Thyroid gland (tissue), 4 donors: ENCODE measurements at regions not wholly inside any gene's neighbourhood (a gene's known extent, or its start where the extent isn't known, plus 50 kb on each side); places are given as distances from the start of the nearest gene placed in this dataset.
"Not testable (repeated sequence)": the region's sequence is repeated elsewhere in the genome, so short reads cannot be mapped to it uniquely, and the experiment has no call there.

Source experiments
- POLR2A ChIP-seq, 2 donors: fragments of 450-650 bp; IDR thresholded peaks; one replicate each; pipeline ENCODE4 v1.6.1; 2017; ENCODE audit warnings: antibody characterized with exemption in 2 of 2, mild to moderate bottlenecking in 2 of 2, moderate library complexity in 1 of 2
- TF ChIP-seq, protein P1 (sequence below), 6 experiments: fragments of 200-600 bp in 3 of 6; fragments of 450-650 bp in 3 of 6; sonication (generic) in 3 of 6; IDR thresholded peaks; one replicate each; pipeline ENCODE4 v1.5.1; 2016 to 2019; ENCODE audit warnings: antibody characterized with exemption in 6 of 6, mild to moderate bottlenecking in 2 of 6, inconsistent platforms in 1 of 6, moderate library complexity in 1 of 6

DNA sequence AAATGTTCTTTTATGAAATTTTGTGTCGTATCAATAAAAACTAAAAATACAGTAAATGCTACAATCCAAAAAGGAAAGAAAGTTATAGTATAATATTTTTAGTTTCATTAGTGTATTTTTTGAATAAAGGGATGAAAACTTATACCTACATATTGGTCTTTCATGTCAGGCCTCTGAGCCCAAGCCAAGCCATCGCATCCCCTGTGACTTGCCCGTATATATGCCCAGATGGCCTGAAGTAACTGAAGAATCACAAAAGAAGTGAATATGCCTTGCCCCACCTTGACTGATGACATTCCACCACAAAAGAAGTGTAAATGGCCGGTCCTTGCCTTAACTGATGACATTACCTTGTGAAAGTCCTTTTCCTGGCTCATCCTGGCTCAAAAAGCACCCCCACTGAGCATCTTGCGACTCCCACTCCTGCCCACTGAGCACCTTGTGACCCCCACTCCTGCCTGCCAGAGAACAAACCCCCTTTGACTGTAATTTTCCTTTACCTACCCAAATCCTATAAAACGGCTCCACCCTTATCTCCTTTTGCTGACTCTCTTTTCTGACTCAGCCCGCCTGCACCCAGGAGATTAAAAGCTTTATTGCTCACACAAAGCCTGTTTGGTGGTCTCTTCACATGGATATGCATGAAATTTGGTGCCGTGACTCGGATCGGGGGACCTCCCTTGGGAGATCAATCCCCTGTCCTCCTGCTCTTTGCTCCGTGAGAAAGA, 108.2 kb upstream of the PELI1 start:
- not testable (repeated sequence) for TF ChIP-seq POLR2A (IDR thresholded peaks at IDR 0.05)
- TF ChIP-seq, protein P1, sequence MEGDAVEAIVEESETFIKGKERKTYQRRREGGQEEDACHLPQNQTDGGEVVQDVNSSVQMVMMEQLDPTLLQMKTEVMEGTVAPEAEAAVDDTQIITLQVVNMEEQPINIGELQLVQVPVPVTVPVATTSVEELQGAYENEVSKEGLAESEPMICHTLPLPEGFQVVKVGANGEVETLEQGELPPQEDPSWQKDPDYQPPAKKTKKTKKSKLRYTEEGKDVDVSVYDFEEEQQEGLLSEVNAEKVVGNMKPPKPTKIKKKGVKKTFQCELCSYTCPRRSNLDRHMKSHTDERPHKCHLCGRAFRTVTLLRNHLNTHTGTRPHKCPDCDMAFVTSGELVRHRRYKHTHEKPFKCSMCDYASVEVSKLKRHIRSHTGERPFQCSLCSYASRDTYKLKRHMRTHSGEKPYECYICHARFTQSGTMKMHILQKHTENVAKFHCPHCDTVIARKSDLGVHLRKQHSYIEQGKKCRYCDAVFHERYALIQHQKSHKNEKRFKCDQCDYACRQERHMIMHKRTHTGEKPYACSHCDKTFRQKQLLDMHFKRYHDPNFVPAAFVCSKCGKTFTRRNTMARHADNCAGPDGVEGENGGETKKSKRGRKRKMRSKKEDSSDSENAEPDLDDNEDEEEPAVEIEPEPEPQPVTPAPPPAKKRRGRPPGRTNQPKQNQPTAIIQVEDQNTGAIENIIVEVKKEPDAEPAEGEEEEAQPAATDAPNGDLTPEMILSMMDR (IDR thresholded peaks at IDR 0.05) = not testable (repeated sequence)
